Lung (tissue), 11 donors: ENCODE measurements at regions not wholly inside any gene's neighbourhood (a gene's known extent, or its start where the extent isn't known, plus 50 kb on each side); places are given as distances from the start of the nearest gene placed in this dataset.

Experiments used
- ATAC-seq: fragments of 200-7000 bp; cut with Tn5 transposase; one replicate; pipeline ENCODE4 v1.9.1; 2020; ENCODE audit warnings: moderate number of reproducible peaks; ENCODE audit not compliant: insufficient read depth, low FRiP score
- DNase-seq, 3 donors: peaks; one replicate each; pipeline ENCODE4 v3.0.0-alpha.2; 2013 to 2017
- H3K27ac ChIP-seq, 2 donors: one replicate each; pipeline ENCODE4 v1.5.1; 2013; ENCODE audit warnings: mild to moderate bottlenecking in 2 of 2, moderate library complexity in 2 of 2, control low read depth in 1 of 2, inconsistent platforms in 1 of 2, low read depth in 1 of 2, low read length in 1 of 2
- H3K27me3 ChIP-seq, 3 donors: one replicate each; pipeline ENCODE4 v1.5.1; 2013; ENCODE audit warnings: low read length in 2 of 3; ENCODE audit not compliant: control insufficient read depth in 3 of 3, insufficient read depth in 3 of 3
- H3K36me3 ChIP-seq, 4 donors: one replicate each; pipeline ENCODE4 v1.5.1; 2013; ENCODE audit warnings: low read length in 4 of 4, mild to moderate bottlenecking in 1 of 4, moderate library complexity in 1 of 4; ENCODE audit not compliant: control insufficient read depth in 4 of 4, insufficient read depth in 4 of 4
- H3K4me1 ChIP-seq, 5 donors: one replicate each; pipeline ENCODE4 v1.5.1; 2013; ENCODE audit warnings: low read length in 5 of 5, mild to moderate bottlenecking in 2 of 5, moderate library complexity in 1 of 5; ENCODE audit not compliant: control insufficient read depth in 5 of 5, insufficient read depth in 5 of 5
- H3K4me3 ChIP-seq: one replicate; pipeline ENCODE4 v1.5.1; 2013; ENCODE audit warnings: mild to moderate bottlenecking, control low read depth, moderate library complexity
- H3K9ac ChIP-seq, 2 donors: one replicate each; pipeline ENCODE4 v1.5.1; 2013; ENCODE audit warnings: low read length in 2 of 2, control low read depth in 1 of 2; ENCODE audit not compliant: insufficient read depth in 1 of 2
- H3K9me3 ChIP-seq, 4 donors: one replicate each; pipeline ENCODE4 v1.5.1; 2013; ENCODE audit warnings: low read length in 3 of 4, mild to moderate bottlenecking in 1 of 4, moderate library complexity in 1 of 4; ENCODE audit not compliant: control insufficient read depth in 4 of 4, insufficient read depth in 3 of 4
- WGBS, 2 donors: extraction: QIAGEN DNeasy Blood & Tissue Kit; methylation state at CpG; one replicate each; pipeline ENCODE4 v1.1.7; 2013; 5-methylcytosine and 5-hydroxymethylcytosine counted together
- TF ChIP-seq, protein P1 (sequence below): IDR thresholded peaks from 2 replicates; pipeline ENCODE4 v1.5.1; 2012; ENCODE audit warnings: mild to moderate bottlenecking; ENCODE audit errors: control extremely low read depth, extremely low read depth
- donor health status: control.
- donor health status: control.
- donor health status: Bipolar disorder and iron deficiency.
- donor health status: healthy.
- donor health status: DM: yes; HTN: yes; CAD: no.

DNA sequence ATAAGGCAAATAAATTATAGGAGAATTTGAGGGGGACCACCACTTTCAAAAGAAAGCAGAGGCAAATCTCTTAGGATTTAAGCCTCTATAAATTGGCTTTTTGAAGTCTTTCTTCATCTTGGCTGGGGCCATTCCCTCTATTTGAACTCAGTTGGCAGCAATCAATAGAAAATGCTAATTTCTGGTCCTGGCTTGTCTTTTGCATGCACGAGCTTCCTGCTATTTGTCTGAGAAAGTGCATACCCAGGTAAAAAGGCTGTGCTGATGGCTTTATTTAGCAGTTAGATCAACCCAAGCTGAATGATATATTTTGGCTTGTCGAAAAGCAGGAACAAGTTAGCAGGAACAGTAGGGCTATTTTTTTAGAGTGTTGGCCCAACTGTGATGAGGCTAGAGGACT, 64.1 kb upstream of the GRAMD1B start:
- DNase-seq (no peak), ATAC-seq (no peak)
- no peak overlapping the region for H3K27ac ChIP-seq
- H3K9ac ChIP-seq, result no peak overlapping the region
- H3K36me3 ChIP-seq, result no peaks in the 10 kb centered on the region
- no peak overlapping the region for H3K4me3 ChIP-seq
- H3K4me1 ChIP-seq, result peaks cover 0 to 17% (median 5%) of the 10 kb centered on the region in 5 donors
- TF ChIP-seq, protein P1, sequence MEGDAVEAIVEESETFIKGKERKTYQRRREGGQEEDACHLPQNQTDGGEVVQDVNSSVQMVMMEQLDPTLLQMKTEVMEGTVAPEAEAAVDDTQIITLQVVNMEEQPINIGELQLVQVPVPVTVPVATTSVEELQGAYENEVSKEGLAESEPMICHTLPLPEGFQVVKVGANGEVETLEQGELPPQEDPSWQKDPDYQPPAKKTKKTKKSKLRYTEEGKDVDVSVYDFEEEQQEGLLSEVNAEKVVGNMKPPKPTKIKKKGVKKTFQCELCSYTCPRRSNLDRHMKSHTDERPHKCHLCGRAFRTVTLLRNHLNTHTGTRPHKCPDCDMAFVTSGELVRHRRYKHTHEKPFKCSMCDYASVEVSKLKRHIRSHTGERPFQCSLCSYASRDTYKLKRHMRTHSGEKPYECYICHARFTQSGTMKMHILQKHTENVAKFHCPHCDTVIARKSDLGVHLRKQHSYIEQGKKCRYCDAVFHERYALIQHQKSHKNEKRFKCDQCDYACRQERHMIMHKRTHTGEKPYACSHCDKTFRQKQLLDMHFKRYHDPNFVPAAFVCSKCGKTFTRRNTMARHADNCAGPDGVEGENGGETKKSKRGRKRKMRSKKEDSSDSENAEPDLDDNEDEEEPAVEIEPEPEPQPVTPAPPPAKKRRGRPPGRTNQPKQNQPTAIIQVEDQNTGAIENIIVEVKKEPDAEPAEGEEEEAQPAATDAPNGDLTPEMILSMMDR, result no peak
- 41 to 60% methylated on average over 2 of the region's 2 CpGs for WGBS, 2 donors
- no peaks in the 10 kb centered on the region for H3K9me3 ChIP-seq
- peaks cover 0 to 15% (median 14%) of the 10 kb centered on the region in 3 donors for H3K27me3 ChIP-seq

DNA sequence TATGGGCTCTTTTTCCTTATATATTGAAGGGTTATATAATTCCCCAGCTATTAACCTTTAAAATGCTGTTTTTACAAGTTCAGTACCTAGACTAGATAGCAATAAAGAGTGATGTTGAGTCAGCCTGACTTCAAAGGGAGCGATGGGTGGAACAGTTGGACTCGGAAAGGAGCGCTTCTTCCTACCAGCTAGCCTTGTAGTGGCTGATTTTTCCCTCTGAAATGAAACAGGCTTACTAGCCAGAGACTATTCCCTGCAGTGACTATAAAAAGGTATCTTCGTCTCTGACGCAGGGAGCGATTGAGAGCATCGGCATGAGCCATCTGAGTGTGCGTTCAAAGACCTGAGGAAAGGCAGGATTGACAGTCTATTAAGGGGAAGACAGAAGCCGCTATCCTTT, 66.0 kb upstream of the GRAMD1B start:
- Histone ChIP-seq H3K36me3 (no peaks in the 10 kb centered on the region), H3K9ac (no peak overlapping the region), H3K9me3 (no peaks in the 10 kb centered on the region), H3K4me1 (peaks cover 0 to 19% (median 5%) of the 10 kb centered on the region in 5 donors), H3K27ac (peak overlapping the region in 1 of 2 donors; percentile 78), H3K4me3 (no peak overlapping the region), H3K27me3 (peaks cover 0 to 27% (median 21%) of the 10 kb centered on the region in 3 donors)
- no peak for ATAC-seq
- 87 to 91% methylated on average over 9 of the region's 9 CpGs for WGBS, 2 donors
- TF ChIP-seq, protein P1, result no peak
- no peak for DNase-seq

DNA sequence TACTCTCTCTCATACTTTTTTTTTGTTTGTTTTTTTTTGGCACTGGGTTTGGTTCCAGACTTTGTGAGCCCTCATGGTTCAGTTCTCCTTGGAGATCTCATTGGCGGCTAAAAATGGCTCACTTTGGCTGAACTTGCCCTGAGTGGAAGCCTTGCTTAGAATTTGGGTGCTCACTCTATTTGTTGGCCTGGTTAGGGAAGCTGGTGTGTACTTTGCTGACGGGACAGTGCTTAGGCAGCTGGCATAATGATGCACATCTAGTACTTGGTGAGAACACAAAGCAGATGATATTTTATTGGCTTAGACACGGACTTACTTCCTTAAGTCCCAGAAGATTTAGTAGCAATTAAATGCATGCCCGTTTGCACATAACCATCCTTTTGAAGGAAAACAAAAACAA, 66.5 kb upstream of the GRAMD1B start:
- TF ChIP-seq, protein P1, result no peak
- WGBS, 2 donors, result 67 to 76% methylated on average over 4 of the region's 4 CpGs
- Histone ChIP-seq H3K27me3 (peaks cover 0 to 32% (median 27%) of the 10 kb centered on the region in 3 donors), H3K9ac (no peak overlapping the region), H3K27ac (peak overlapping the region in 1 of 2 donors; percentile 78), H3K36me3 (no peaks in the 10 kb centered on the region), H3K4me1 (peaks cover 0 to 19% (median 5%) of the 10 kb centered on the region in 5 donors), H3K4me3 (no peak overlapping the region), H3K9me3 (no peaks in the 10 kb centered on the region)
- no peak for DNase-seq
- ATAC-seq, result no peak

DNA sequence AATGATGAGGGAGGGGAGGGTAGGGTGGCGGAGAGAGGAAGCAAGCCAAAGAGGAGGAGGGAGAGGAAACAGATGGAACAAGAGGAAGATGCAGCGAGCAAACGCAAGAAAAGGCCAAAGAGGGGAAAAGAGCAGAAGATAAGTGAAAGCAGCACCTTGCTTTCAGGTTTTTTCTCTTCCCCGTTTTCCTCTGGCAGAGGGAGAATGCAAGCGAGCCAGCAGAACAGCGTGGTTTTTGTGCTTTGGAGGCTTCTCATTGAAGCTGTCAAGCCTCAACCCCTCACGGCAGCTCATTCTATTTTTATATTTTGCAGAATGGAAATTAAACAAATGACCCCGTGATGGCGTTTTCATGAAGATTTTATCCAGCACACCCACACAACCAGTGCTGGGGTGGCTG, 67.1 kb upstream of the GRAMD1B start:
- TF ChIP-seq, protein P1, result no peak
- Histone ChIP-seq H3K9me3 (no peaks in the 10 kb centered on the region), H3K27ac (peak overlapping the region in 1 of 2 donors; percentile 78), H3K4me1 (peaks cover 0 to 19% (median 6%) of the 10 kb centered on the region in 5 donors), H3K9ac (no peak overlapping the region), H3K36me3 (no peaks in the 10 kb centered on the region), H3K27me3 (peaks cover 0 to 36% (median 30%) of the 10 kb centered on the region in 3 donors), H3K4me3 (no peak overlapping the region)
- DNase-seq (no peak), ATAC-seq (no peak)
- WGBS, 2 donors, result 4 to 15% methylated on average over 9 of the region's 9 CpGs
